OCI-LY1 (cell line): ENCODE measurements at regions not wholly inside any gene's neighbourhood (a gene's known extent, or its start where the extent isn't known, plus 50 kb on each side); places are given as distances from the start of the nearest gene placed in this dataset.

Source experiments
- H2AFZ ChIP-seq: fragments of 200-600 bp; sonication (generic), shearing (Covaris generic); 2 replicates; pipeline ENCODE4 v1.6.0; 2014; ENCODE audit warnings: antibody characterized with exemption, mild to moderate bottlenecking, low read length
- H3F3A ChIP-seq: fragments of 200-600 bp; sonication (generic), shearing (Covaris generic); 2 replicates; pipeline ENCODE4 v1.6.0; 2014; ENCODE audit warnings: mild to moderate bottlenecking, antibody characterized with exemption, low read length, moderate library complexity; ENCODE audit not compliant: insufficient read depth
- H3K27ac ChIP-seq: fragments of 200-600 bp; sonication (generic); 2 replicates; pipeline ENCODE4 v1.5.1; 2014; ENCODE audit warnings: low read length, mixed run types, mild to moderate bottlenecking, low read depth; ENCODE audit not compliant: poor library complexity, severe bottlenecking
- H3K27me3 ChIP-seq: fragments of 200-600 bp; sonication (generic); 2 replicates; pipeline ENCODE4 v1.6.0; 2014; ENCODE audit warnings: antibody characterized with exemption, mild to moderate bottlenecking, low read length, moderate library complexity; ENCODE audit not compliant: insufficient read depth
- H3K36me3 ChIP-seq: fragments of 200-600 bp; sonication (generic); 2 replicates; pipeline ENCODE4 v1.6.1; 2014; ENCODE audit warnings: mild to moderate bottlenecking, antibody characterized with exemption, low read length, moderate library complexity, mixed read lengths; ENCODE audit not compliant: insufficient read depth
- H3K4me1 ChIP-seq: fragments of 200-600 bp; sonication (generic); 2 replicates; pipeline ENCODE4 v1.5.1; 2014; ENCODE audit warnings: mild to moderate bottlenecking, low read length, moderate library complexity; ENCODE audit not compliant: insufficient read depth, severe bottlenecking
- H3K4me2 ChIP-seq: fragments of 200-600 bp; sonication (generic), shearing (Covaris generic); 2 replicates; pipeline ENCODE4 v1.6.1; 2014; ENCODE audit warnings: low read length
- H3K4me3 ChIP-seq: fragments of 200-600 bp; sonication (generic); 2 replicates; pipeline ENCODE4 v1.5.1; 2014; ENCODE audit warnings: low read length, low read depth, mild to moderate bottlenecking, mixed read lengths; ENCODE audit not compliant: poor library complexity, severe bottlenecking
- H3K79me2 ChIP-seq: fragments of 200-600 bp; shearing (Covaris generic); 2 replicates; pipeline ENCODE4 v1.6.1; 2016; ENCODE audit warnings: mixed run types, low read length, mixed read lengths; ENCODE audit not compliant: insufficient read depth
- H3K9ac ChIP-seq: fragments of 200-600 bp; sonication (generic), shearing (Covaris generic); 2 replicates; pipeline ENCODE4 v1.6.1; 2014; ENCODE audit warnings: mild to moderate bottlenecking, low read length, mixed read lengths
- H3K9me2 ChIP-seq: fragments of 200-600 bp; sonication (generic), shearing (Covaris generic); 2 replicates; pipeline ENCODE4 v1.6.1; 2014; ENCODE audit warnings: low read depth, mild to moderate bottlenecking, low read length, mixed read lengths
- H3K9me3 ChIP-seq: fragments of 200-600 bp; shearing (Covaris generic); 2 replicates; pipeline ENCODE4 v1.6.1; 2014; ENCODE audit warnings: low read length, mixed read lengths
- H4K20me1 ChIP-seq: fragments of 200-600 bp; sonication (generic), shearing (Covaris generic); 2 replicates; pipeline ENCODE4 v1.6.0; 2016; ENCODE audit warnings: mild to moderate bottlenecking, low read length; ENCODE audit not compliant: insufficient read depth
- CTCF ChIP-seq: fragments of 200-600 bp; sonication (generic), shearing (Covaris generic); IDR thresholded peaks from 2 replicates; pipeline ENCODE4 v1.5.1; 2017; ENCODE audit warnings: mild to moderate bottlenecking, antibody characterized with exemption, low read length, moderate library complexity, mixed read lengths
- EZH2 ChIP-seq: fragments of 200-600 bp; sonication (generic), shearing (Covaris generic); IDR thresholded peaks from 2 replicates; pipeline ENCODE4 v1.8.0; 2017; ENCODE audit warnings: borderline replicate concordance, mixed run types, mild to moderate bottlenecking, antibody characterized with exemption, low read length, moderate library complexity, mixed read lengths

GRCh38 chr3:59271971-59272370 is 222.1 kb upstream of the CFAP20DC start:
- Histone ChIP-seq H3K4me3 (no peak overlapping the region), H3K27me3 (no peaks in the 10 kb centered on the region), H3K27ac (no peak overlapping the region), H3K36me3 (no peaks in the 10 kb centered on the region), H3K79me2 (no peaks in the 10 kb centered on the region), H4K20me1 (no peaks in the 10 kb centered on the region), H3K4me2 (no peak overlapping the region), H2AFZ (no peak overlapping the region), H3F3A (no peaks in the 10 kb centered on the region), H3K9me3 (no peaks in the 10 kb centered on the region), H3K9me2 (no peaks in the 10 kb centered on the region), H3K4me1 (no peaks in the 10 kb centered on the region), H3K9ac (no peak overlapping the region)
- TF ChIP-seq EZH2 (no peak), CTCF (no peak)

- Histone ChIP-seq H3K9ac (no peak overlapping the region), H3K4me1 (no peaks in the 10 kb centered on the region), H3K27ac (no peak overlapping the region), H2AFZ (no peak overlapping the region), H3F3A (no peaks in the 10 kb centered on the region), H3K79me2 (no peaks in the 10 kb centered on the region), H3K9me3 (no peaks in the 10 kb centered on the region), H3K36me3 (no peaks in the 10 kb centered on the region), H4K20me1 (no peaks in the 10 kb centered on the region), H3K9me2 (no peaks in the 10 kb centered on the region), H3K4me3 (no peak overlapping the region), H3K4me2 (no peak overlapping the region), H3K27me3 (no peaks in the 10 kb centered on the region)
- TF ChIP-seq CTCF (no peak), EZH2 (no peak)
These were observed 221.1 kb upstream of the CFAP20DC start for GRCh38 chr3:59270921-59271320.

GRCh38 chr3:59270209-59270608 is 220.4 kb upstream of the CFAP20DC start:
- no peaks in the 10 kb centered on the region for H3K9me2 ChIP-seq
- H2AFZ ChIP-seq = no peak overlapping the region
- H3F3A ChIP-seq = no peaks in the 10 kb centered on the region
- no peak for TF ChIP-seq CTCF
- no peak for TF ChIP-seq EZH2
- no peak overlapping the region for H3K4me2 ChIP-seq
- H3K27me3 ChIP-seq = no peaks in the 10 kb centered on the region
- H3K4me3 ChIP-seq = no peak overlapping the region
- H3K36me3 ChIP-seq = no peaks in the 10 kb centered on the region
- H4K20me1 ChIP-seq = no peaks in the 10 kb centered on the region
- no peak overlapping the region for H3K9ac ChIP-seq
- no peak overlapping the region for H3K27ac ChIP-seq
- no peaks in the 10 kb centered on the region for H3K4me1 ChIP-seq
- no peaks in the 10 kb centered on the region for H3K9me3 ChIP-seq
- no peaks in the 10 kb centered on the region for H3K79me2 ChIP-seq
